HG02870 (cell line): ENCODE measurements at regions not wholly inside any gene's neighbourhood (a gene's known extent, or its start where the extent isn't known, plus 50 kb on each side); places are given as distances from the start of the nearest gene placed in this dataset.
"Not testable (repeated sequence)": the region's sequence is repeated elsewhere in the genome, so short reads cannot be mapped to it uniquely, and the experiment has no call there.

Source experiments
- ATAC-seq: cut with Tn5 transposase; IDR thresholded peaks from one replicate; pipeline ENCODE4 v1.9.1; 2021; ENCODE audit warnings: mild to moderate bottlenecking, moderate library complexity; ENCODE audit not compliant: unreplicated experiment

DNA sequence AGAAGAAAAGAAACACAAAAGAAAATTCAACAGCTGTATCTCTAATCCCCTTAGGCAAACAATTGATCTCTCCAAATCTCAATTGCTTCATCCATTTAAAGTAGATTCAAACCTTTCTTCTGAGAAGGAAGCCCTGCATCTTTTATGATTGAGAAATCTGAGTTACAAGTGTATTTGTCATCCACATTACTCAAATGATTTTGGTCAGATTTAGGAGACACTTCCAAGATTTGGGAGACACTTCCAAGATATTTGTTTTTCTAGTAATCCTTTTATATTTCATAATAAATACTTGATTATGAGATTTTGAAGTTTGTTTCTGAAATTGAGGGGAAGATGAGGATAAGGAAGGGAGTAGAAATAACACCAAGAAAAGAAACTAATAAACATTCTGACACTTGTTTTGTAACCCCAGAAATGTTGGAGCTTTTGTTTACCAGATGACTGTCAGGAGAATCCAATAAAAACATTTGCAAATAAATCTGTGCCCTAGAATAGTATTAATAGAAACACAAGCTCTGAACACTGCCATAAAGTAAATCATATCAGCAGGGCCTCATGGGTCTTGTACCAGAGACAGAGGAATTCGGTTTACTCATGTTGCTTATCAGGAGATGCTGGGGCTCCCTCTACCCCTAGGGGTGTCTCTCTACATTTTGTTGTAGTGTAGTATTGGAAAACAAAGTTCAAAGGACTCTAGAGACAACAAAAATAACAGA is 314.3 kb upstream of the NT5E start:
- no peak for ATAC-seq

DNA sequence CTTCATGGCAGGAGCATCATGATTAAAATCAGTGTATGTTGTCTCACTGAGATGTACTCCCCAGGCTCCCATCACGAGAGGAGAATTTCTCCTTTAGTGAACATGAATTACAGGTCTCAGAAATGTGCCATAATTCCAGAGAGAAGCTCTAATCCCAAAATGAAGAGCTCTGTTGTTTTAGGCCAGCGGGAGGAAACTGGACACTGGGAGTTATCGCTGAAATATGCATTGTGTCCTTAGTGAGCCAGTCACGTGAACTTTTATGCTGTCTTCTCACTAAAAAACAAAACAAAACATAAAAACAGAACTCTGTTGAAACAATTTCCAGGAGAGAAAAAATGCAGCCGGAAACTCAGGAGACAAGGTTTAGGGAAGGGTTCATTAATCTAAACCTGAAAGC is 315.7 kb upstream of the NT5E start:
- no peak for ATAC-seq

DNA sequence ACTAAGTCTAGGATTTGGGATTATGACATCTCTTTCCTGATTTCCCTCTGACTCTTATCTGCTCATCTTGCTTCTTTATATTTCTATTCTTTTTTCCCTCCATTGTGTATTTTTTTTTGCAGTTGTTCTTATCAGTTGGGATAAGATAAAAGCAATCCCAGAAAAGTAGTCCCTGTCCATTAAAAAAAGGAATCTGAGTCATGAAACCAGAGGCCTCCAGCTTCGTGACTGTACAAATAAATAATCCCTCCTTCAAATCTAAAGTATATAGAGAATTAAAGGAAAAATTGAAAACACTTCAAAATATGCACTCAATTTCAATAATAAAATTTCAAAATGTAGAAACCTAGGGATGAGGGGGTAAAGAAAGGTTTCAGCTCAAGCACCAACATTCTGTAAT is 317.8 kb upstream of the NT5E start:
- no peak for ATAC-seq

DNA sequence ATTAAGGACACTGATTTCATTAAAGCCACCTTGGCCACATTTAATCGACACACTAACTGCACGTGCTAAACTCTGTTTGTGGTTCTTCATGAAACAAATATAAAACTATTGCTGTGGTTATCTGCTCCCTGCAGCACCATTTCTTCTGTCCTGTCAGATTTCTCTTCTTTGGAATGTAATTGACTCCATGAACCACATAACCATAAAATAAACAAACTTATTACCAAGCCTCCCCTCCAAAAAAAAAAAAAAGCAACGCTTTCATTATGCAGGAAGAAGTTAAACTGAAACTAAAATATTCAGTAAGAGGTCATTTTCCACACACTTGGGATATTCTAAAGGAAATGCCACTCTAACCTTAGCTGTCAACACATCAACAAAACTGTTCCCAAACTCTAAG is 319.1 kb upstream of the NT5E start:
- no peak for ATAC-seq

GRCh38 chr6:85129881-85130280 is 320.0 kb upstream of the NT5E start:
- no peak for ATAC-seq

DNA sequence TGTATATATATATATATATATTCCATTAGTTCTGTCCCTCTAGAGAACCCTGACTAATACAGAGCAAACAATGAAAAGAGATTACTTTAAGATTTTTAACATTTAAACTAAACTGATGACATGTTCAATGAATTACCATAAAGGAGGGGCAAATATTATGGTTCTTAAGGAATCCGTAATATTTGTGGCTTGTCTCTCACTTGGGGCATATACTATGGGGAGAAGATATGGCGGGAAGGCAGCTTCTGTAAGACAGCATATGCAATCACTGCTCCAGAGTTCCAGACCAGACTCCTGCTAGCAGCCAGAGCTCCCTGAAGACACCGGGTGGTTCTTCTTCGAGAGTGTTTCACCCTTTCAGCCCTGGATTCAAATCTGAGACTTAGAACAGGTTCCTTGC is 321.1 kb upstream of the NT5E start:
- no peak for ATAC-seq

DNA sequence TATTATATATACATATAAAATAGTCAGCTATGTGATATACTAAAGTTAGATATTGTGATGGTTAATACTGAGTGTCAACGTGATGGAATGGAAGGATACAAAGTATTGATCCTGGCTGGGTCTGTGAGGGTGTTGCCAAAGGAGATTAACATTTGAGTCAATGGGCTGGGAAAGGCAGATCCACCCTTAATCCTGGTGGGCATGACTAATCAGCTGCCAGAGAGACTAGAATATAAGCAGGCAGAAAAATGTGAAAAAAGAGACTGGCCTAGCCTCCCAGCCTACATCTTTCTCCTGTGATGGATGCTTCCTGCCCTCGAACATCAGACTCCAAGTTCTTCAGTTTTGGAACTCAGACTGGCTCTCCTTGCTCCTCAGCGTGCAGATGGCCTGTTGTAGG is 321.6 kb upstream of the NT5E start:
- ATAC-seq: not testable (repeated sequence)

- ATAC-seq: no peak
Measured at GRCh38 chr6:85127696-85128243, 322.1 kb upstream of the NT5E start.

GRCh38 chr6:85127168-85127498 is 322.8 kb upstream of the NT5E start:
- no peak for ATAC-seq

GRCh38 chr6:85126485-85127167 is 323.3 kb upstream of the NT5E start:
- ATAC-seq: peak; percentile 80

- ATAC-seq: no peak
Measured at GRCh38 chr6:85125526-85125925, 324.4 kb upstream of the NT5E start.

DNA sequence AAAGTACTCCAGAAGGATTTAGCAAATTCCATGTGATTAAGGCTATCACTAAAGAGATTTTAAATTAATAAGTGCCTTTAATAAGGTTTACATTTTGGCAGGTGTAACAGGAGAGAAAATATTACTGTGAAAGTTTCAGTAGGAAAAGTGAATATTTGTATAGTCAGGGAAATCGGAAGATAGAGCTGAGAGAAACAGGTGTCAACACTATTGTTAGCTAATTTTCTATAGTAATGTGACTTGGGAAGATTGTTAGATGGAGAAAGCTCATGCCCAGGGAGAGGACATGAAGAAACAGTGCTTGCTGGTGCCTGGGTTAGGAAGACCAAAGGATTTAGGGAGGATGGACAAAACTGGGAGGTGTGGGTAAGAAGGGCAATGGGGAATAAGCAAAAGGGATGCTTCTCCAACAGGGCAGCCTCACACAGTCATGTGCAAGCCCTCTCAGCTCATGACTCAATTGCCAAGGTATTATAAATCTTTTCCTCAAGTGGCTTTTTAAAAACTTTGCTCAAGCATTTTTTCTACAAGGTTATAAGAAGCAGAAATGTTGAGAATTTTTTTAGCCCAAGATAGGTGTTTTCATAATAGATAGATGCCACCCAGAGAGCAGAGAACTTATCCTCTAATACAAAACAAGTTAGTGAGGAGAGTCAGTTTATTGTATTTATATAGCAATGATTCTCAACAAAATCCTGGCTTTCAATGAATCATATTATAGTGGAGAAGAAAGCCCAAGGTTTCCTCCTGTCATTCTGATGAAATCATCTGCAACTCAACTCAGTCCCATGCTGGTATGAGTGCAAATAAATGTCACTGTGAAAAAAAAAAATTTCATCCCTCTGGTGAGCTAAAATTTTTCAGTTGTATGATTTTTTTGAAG is 325.2 kb upstream of the NT5E start:
- no peak for ATAC-seq

DNA sequence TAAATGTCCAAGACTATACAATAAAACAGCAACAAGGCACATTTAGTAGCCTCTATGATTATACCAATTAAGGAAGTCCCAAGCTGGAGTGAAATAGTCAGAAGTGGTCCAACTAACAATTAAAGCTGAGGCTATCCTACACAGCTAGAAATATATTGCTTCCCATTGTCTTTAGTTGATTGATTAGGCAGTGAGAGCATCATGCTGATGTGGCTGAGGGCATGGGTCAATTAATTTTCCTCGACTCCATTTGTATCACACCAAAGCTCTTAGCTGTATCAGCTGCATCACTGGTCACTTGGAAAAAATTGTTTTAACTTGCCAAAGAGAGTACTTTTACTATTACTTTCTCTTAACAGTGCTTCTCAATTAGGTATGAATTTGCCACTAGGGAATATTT is 328.7 kb upstream of the NT5E start:
- ATAC-seq: no peak

DNA sequence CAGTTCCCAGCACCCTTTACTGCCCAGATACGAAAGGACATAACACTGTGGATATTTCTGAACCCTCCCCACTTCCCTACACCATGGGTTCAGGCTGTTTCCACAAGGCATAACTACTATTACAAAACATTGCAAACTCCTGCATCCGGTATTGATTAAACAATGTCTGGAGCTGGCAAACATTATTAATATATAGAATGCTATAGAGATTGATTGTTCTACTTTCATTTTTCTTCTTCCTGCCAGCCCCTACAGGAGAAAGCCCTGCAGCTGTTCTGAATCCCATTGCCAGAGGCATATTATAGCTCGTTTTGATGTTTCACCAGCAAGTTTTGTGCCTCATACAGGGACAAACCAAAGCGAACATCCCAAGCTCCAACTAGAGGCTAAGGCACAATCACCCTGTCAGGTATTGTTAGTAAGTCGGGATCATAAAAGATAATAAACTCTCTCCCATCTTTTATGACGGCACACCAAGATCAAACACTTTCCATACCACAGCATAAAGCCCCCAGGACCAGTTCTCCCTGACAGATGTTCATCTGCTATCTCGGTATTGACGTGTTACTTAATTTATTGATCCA is 331.1 kb upstream of the NT5E start:
- no peak for ATAC-seq

GRCh38 chr6:85118233-85118632 is 331.6 kb upstream of the NT5E start:
- ATAC-seq: no peak

GRCh38 chr6:85116475-85116874 is 333.4 kb upstream of the NT5E start:
- ATAC-seq: no peak

- ATAC-seq: no peak
Measured at GRCh38 chr6:85115876-85116275, 334.0 kb upstream of the NT5E start.

DNA sequence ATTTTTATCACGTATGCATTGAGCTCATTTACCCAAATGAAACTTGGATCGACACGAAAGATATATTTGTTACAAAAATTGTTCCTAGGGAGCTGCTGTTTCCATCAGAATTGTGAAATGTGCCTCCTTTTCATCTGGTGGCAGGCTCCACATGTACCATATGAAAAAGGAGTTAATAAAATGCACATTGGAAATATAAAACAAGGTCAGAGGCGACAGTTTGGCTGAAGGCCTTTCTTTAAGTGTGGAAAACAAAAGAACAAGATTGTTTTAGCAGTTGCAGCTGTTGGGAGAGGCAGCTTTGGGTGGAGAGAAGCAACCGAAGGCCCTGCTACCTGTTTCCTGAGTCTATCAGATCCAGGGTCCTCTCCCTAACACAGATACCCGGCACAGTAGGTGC is 334.5 kb upstream of the NT5E start:
- no peak for ATAC-seq

GRCh38 chr6:85114581-85114935 is 335.3 kb upstream of the NT5E start:
- no peak for ATAC-seq

GRCh38 chr6:85113934-85114580 is 335.8 kb upstream of the NT5E start:
- no peak for ATAC-seq

- ATAC-seq: no peak
Measured at GRCh38 chr6:85112540-85112939, 337.3 kb upstream of the NT5E start.
